DMS79 (cell line): ENCODE measurements at regions not wholly inside any gene's neighbourhood (a gene's known extent, or its start where the extent isn't known, plus 50 kb on each side); places are given as distances from the start of the nearest gene placed in this dataset.

Source experiments
- DNase-seq: peaks from one replicate; lab custom pipeline; 2025; lab: John Stamatoyannopoulos, UW

GRCh38 chr11:80846442-80846841 is 1405.6 kb upstream of the TENM4 start:
- no peak for DNase-seq

- no peak for DNase-seq
Observed at GRCh38 chr11:80844110-80844819, 1403.4 kb upstream of the TENM4 start.

GRCh38 chr11:80843266-80843974 is 1402.6 kb upstream of the TENM4 start:
- DNase-seq, result no peak

- no peak for DNase-seq
Observed at GRCh38 chr11:80842246-80842645, 1401.4 kb upstream of the TENM4 start.

- no peak for DNase-seq
Observed at GRCh38 chr11:80841675-80842074, 1400.8 kb upstream of the TENM4 start.

- DNase-seq, result no peak
Observed at GRCh38 chr11:80838153-80838552, 1397.3 kb upstream of the TENM4 start.

- DNase-seq, result no peak
Observed at GRCh38 chr11:80837051-80837450, 1396.2 kb upstream of the TENM4 start.

- DNase-seq, result no peak
Observed at GRCh38 chr11:80831374-80831773, 1390.5 kb upstream of the TENM4 start.

- DNase-seq, result no peak
Observed at GRCh38 chr11:80827781-80828180, 1387.0 kb upstream of the TENM4 start.

- DNase-seq, result no peak
Observed at GRCh38 chr11:80826808-80827207, 1386.0 kb upstream of the TENM4 start.

GRCh38 chr11:80822308-80822707 is 1381.5 kb upstream of the TENM4 start:
- DNase-seq, result no peak

GRCh38 chr11:80819271-80819670 is 1378.4 kb upstream of the TENM4 start:
- no peak for DNase-seq

- no peak for DNase-seq
Observed at GRCh38 chr11:80816966-80817365, 1376.1 kb upstream of the TENM4 start.

- DNase-seq, result no peak
Observed at GRCh38 chr11:80816454-80816847, 1375.6 kb upstream of the TENM4 start.

- no peak for DNase-seq
Observed at GRCh38 chr11:80815752-80816453, 1375.1 kb upstream of the TENM4 start.

GRCh38 chr11:80814813-80815212 is 1374.0 kb upstream of the TENM4 start:
- no peak for DNase-seq

- DNase-seq, result no peak
Observed at GRCh38 chr11:80810695-80811094, 1369.9 kb upstream of the TENM4 start.

- no peak for DNase-seq
Observed at GRCh38 chr11:80798174-80798573, 1357.3 kb upstream of the TENM4 start.

- DNase-seq, result no peak
Observed at GRCh38 chr11:80783561-80783960, 1342.7 kb upstream of the TENM4 start.

- DNase-seq, result no peak
Observed at GRCh38 chr11:80782135-80782885, 1341.5 kb upstream of the TENM4 start.

- DNase-seq, result no peak
Observed at GRCh38 chr11:80779905-80780605, 1339.2 kb upstream of the TENM4 start.

GRCh38 chr11:80778941-80779340 is 1338.1 kb upstream of the TENM4 start:
- no peak for DNase-seq
